Transverse colon (tissue), 4 donors: ENCODE measurements at regions not wholly inside any gene's neighbourhood (a gene's known extent, or its start where the extent isn't known, plus 50 kb on each side); places are given as distances from the start of the nearest gene placed in this dataset.
A peak's percentile ranks its signal among the peaks of the same experiment; 100 is the strongest.

Experiments
- DNase-seq: peaks from one replicate; pipeline ENCODE4 v3.0.0-alpha.2; 2019
- H3K27ac ChIP-seq, 4 donors: fragments of 200-600 bp; sonication (generic); 2 replicates each; pipeline ENCODE4 v1.5.1; 2016 to 2018; ENCODE audit warnings: inconsistent platforms in 4 of 4
- H3K27me3 ChIP-seq: fragments of 200-600 bp; sonication (generic); 2 replicates; pipeline ENCODE4 v1.5.1; 2017; ENCODE audit warnings: inconsistent platforms
- H3K36me3 ChIP-seq, 4 donors: fragments of 200-600 bp; sonication (generic); 2 replicates each; pipeline ENCODE4 v1.5.1; 2017 to 2019; ENCODE audit warnings: inconsistent platforms in 4 of 4
- H3K4me1 ChIP-seq, 4 donors: fragments of 200-600 bp; sonication (generic); 2 replicates each; pipeline ENCODE4 v1.5.1; 2017 to 2020; ENCODE audit warnings: inconsistent platforms in 4 of 4
- H3K4me3 ChIP-seq, 4 donors: fragments of 200-600 bp; sonication (generic); 1 replicate in 1 of 4; 2 replicates in 3 of 4; pipeline versions ENCODE4 v1.5.1 to v1.6.1; 2017 to 2019; ENCODE audit warnings: inconsistent platforms in 4 of 4
- H3K9me3 ChIP-seq, 2 donors: fragments of 200-600 bp; sonication (generic); 2 replicates each; pipeline ENCODE4 v1.5.1; 2017 to 2019; ENCODE audit warnings: inconsistent platforms in 2 of 2
- EP300 ChIP-seq: sonication (generic); formaldehyde crosslinking; IDR thresholded peaks from one replicate; pipeline ENCODE4 v1.6.1; 2017; ENCODE audit warnings: antibody characterized with exemption, low read depth
- POLR2A ChIP-seq: fragments of 450-650 bp; IDR thresholded peaks from one replicate; pipeline ENCODE4 v1.6.1; 2016; ENCODE audit warnings: antibody characterized with exemption, mild to moderate bottlenecking, moderate library complexity
- POLR2AphosphoS5 ChIP-seq, 3 donors: sonication (generic); formaldehyde crosslinking; IDR thresholded peaks; one replicate each; pipeline ENCODE4 v1.6.1; 2016; ENCODE audit warnings: antibody characterized with exemption in 3 of 3
- WGBS, 2 donors: methylation state at CpG; one replicate each; pipeline ENCODE4 v1.1.5; 2018; ENCODE audit warnings: low coverage in 1 of 2; 5-methylcytosine and 5-hydroxymethylcytosine counted together
- in situ Hi-C, 4 donors: fragments of 200-750 bp; cut with MboI; loops; one replicate each; pipeline versions ENCODE4 v1.15.0 to v1.15.1; 2017; ENCODE audit warnings: low sequenced_read_pairs in 3 of 4, low pct_ligation_motif_present in 1 of 4, low pct_unique_long_range_greater_than_20kb in 1 of 4
- intact Hi-C: fragments of 100-400 bp; cut with DNase I; formaldehyde crosslinking; loops from one replicate; pipeline ENCODE4 v1.15.1; 2023; ENCODE audit warnings: low total_unique reads
- TF ChIP-seq, protein P1 (sequence below), 5 experiments: fragments of 200-600 bp in 3 of 5; fragments of 450-650 bp in 2 of 5; sonication (generic) in 3 of 5; IDR thresholded peaks; 1 replicate in 2 of 5; 2 replicates in 3 of 5; pipeline ENCODE4 v1.5.1; 2016 to 2017; ENCODE audit warnings: antibody characterized with exemption in 5 of 5, inconsistent platforms in 3 of 5, mild to moderate bottlenecking in 2 of 5, moderate library complexity in 1 of 5

DNA sequence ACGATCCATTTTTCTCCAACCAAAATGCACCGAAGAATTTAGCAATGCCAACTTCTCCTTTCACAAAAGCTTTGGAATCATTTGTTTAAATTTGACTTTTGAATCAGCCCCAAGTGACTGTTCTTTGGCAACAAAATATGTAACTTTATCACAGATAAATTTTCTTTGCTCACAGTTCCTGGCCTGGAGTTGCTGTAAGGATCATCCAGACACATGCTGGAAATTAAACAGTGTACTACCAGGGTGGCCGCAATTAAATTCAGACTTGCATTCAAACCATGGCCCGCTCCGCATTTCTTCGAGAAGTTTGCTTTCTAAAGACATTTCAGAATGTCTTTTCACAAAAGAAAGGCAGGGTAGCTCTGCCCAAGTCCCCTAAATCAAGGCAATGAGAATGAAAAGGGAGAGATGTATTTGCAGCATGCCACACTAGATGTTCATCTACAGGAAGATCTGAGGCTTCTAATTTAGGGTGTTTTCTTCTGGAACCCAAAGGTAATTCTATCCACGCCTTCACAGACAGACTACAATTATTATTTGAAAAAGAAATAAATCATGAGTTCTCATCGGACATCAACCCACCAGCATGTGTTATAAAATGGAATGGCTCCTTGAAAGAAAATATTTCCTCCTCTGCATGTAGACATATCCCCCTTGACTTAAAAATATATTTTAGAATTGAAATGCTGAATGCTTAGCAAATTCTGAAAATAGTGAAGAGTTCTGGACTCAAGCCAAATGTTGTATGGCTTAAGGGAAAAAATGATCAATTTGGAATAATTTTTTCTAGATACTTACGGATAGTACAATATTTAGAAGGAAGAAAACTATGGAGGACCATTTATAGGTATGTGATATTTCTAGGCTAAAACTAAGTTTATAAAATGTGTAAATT is 189.7 kb upstream of the BLID start:
- in situ Hi-C loops (no loop called here), intact Hi-C loops (no loop called here)
- Histone ChIP-seq H3K9me3 (no peaks in the 10 kb centered on the region), H3K27ac (peak overlapping the region in 2 of 4 donors; percentile 46 to 54), H3K27me3 (no peaks in the 10 kb centered on the region), H3K36me3 (no peaks in the 10 kb centered on the region), H3K4me3 (no peak overlapping the region), H3K4me1 (no peaks in the 10 kb centered on the region)
- WGBS, 2 donors, result 68 to 69% methylated on average over 9 of the region's 9 CpGs
- DNase-seq, result no peak
- TF ChIP-seq EP300, result no peak

- 40 to 53% methylated on average over 1 of the region's 1 CpG for WGBS, 2 donors
- Histone ChIP-seq H3K4me1 (no peaks in the 10 kb centered on the region), H3K36me3 (no peaks in the 10 kb centered on the region), H3K27ac (peak overlapping the region in 2 of 4 donors; percentile 46 to 54), H3K9me3 (no peaks in the 10 kb centered on the region), H3K4me3 (no peak overlapping the region), H3K27me3 (no peaks in the 10 kb centered on the region)
- no peak for DNase-seq
- in situ Hi-C loops, result no loop called here
- intact Hi-C loops, result no loop called here
- TF ChIP-seq, protein P1, sequence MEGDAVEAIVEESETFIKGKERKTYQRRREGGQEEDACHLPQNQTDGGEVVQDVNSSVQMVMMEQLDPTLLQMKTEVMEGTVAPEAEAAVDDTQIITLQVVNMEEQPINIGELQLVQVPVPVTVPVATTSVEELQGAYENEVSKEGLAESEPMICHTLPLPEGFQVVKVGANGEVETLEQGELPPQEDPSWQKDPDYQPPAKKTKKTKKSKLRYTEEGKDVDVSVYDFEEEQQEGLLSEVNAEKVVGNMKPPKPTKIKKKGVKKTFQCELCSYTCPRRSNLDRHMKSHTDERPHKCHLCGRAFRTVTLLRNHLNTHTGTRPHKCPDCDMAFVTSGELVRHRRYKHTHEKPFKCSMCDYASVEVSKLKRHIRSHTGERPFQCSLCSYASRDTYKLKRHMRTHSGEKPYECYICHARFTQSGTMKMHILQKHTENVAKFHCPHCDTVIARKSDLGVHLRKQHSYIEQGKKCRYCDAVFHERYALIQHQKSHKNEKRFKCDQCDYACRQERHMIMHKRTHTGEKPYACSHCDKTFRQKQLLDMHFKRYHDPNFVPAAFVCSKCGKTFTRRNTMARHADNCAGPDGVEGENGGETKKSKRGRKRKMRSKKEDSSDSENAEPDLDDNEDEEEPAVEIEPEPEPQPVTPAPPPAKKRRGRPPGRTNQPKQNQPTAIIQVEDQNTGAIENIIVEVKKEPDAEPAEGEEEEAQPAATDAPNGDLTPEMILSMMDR (IDR thresholded peaks at IDR 0.05), result no peak
- no peak for TF ChIP-seq EP300
- no peak for TF ChIP-seq POLR2AphosphoS5 (IDR thresholded peaks at IDR 0.05)
- no peak for TF ChIP-seq POLR2A
These were observed 189.0 kb upstream of the BLID start for GRCh38 chr11:122304973-122305372.

DNA sequence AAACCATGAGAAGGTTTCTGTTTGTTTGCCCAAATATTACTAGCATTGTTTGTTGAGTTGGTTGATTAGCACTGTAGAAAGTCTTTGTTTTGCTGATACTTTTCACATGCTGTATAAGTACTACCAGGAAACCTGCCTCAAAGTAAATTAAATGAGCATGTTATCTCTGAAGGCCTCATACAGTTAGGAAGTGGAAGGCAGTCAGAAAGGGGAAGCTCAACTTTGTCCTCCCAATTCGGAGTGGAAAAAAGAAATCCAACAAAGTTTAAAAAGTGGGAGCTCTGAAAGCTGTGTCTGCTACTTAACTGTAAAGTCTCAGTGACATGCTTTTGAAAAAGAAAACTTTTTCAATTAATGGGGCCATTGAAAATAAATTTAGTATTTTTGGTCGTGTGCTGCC is 188.3 kb upstream of the BLID start:
- Histone ChIP-seq H3K4me1 (no peaks in the 10 kb centered on the region), H3K4me3 (no peak overlapping the region), H3K36me3 (no peaks in the 10 kb centered on the region), H3K27ac (no peak overlapping the region), H3K9me3 (no peaks in the 10 kb centered on the region), H3K27me3 (no peaks in the 10 kb centered on the region)
- in situ Hi-C loops (no loop called here), intact Hi-C loops (no loop called here)
- TF ChIP-seq POLR2AphosphoS5 (IDR thresholded peaks at IDR 0.05), result no peak
- no peak for TF ChIP-seq EP300
- TF ChIP-seq POLR2A, result no peak
- TF ChIP-seq, protein P1 (IDR thresholded peaks at IDR 0.05), result no peak
- DNase-seq, result no peak
- 34 to 47% methylated on average over 2 of the region's 2 CpGs for WGBS, 2 donors

GRCh38 chr11:122294041-122294440 is 178.0 kb upstream of the BLID start:
- Histone ChIP-seq H3K27ac (no peak overlapping the region), H3K4me1 (no peaks in the 10 kb centered on the region), H3K27me3 (no peaks in the 10 kb centered on the region), H3K9me3 (peaks cover 0 to 11% of the 10 kb centered on the region in 2 donors), H3K4me3 (no peak overlapping the region), H3K36me3 (no peaks in the 10 kb centered on the region)
- 30 to 57% methylated on average over 2 to 3 of the region's 3 CpGs for WGBS, 2 donors
- in situ Hi-C loops (no loop called here), intact Hi-C loops (no loop called here)
- DNase-seq, result no peak
- TF ChIP-seq POLR2AphosphoS5 (IDR thresholded peaks at IDR 0.05) (no peak), EP300 (no peak), POLR2A (no peak)
- TF ChIP-seq, protein P1 (IDR thresholded peaks at IDR 0.05), result no peak
